Glutamatergic neuron (in vitro differentiated cells): ENCODE measurements at regions not wholly inside any gene's neighbourhood (a gene's known extent, or its start where the extent isn't known, plus 50 kb on each side); places are given as distances from the start of the nearest gene placed in this dataset.
A peak's percentile ranks its signal among the peaks of the same experiment; 100 is the strongest.

Source experiments
- DNase-seq: peaks from one replicate; pipeline ENCODE4 v3.0.0; 2022
- H3K27ac Mint-ChIP-seq: one replicate; pipeline ENCODE4 v1.8.0; 2020; ENCODE audit warnings: mild to moderate bottlenecking, mixed read lengths, inconsistent platforms; ENCODE audit not compliant: unreplicated experiment
- H3K27me3 Mint-ChIP-seq: one replicate; pipeline ENCODE4 v1.8.0; 2020; ENCODE audit warnings: mild to moderate bottlenecking, moderate library complexity, mixed read lengths, inconsistent platforms; ENCODE audit not compliant: unreplicated experiment
- H3K36me3 Mint-ChIP-seq: one replicate; pipeline ENCODE4 v1.8.0; 2020; ENCODE audit warnings: mild to moderate bottlenecking, mixed read lengths, inconsistent platforms; ENCODE audit not compliant: unreplicated experiment
- H3K4me1 Mint-ChIP-seq: one replicate; pipeline ENCODE4 v1.8.0; 2020; ENCODE audit warnings: mild to moderate bottlenecking, low read depth, mixed read lengths, inconsistent platforms; ENCODE audit not compliant: unreplicated experiment
- H3K4me3 Mint-ChIP-seq: one replicate; pipeline ENCODE4 v1.8.0; 2020; ENCODE audit warnings: mild to moderate bottlenecking, mixed read lengths, inconsistent platforms; ENCODE audit not compliant: unreplicated experiment
- H3K9me3 Mint-ChIP-seq: one replicate; pipeline ENCODE4 v1.8.0; 2020; ENCODE audit warnings: mild to moderate bottlenecking, moderate library complexity, mixed read lengths, inconsistent platforms; ENCODE audit not compliant: unreplicated experiment
- CTCF ChIP-seq: fragments of 200-600 bp; sonication (generic); IDR thresholded peaks from one replicate; pipeline ENCODE4 v1.5.0; 2021; ENCODE audit not compliant: partially characterized antibody, unreplicated experiment

GRCh38 chr4:106698621-106699195 lies 330.1 kb upstream of the GIMD1 start:
- Mint-ChIP-seq H3K27me3 (no peaks in the 10 kb centered on the region), H3K4me3 (no peak overlapping the region), H3K27ac (no peak overlapping the region), H3K36me3 (no peaks in the 10 kb centered on the region), H3K9me3 (peaks cover 2% of the 10 kb centered on the region), H3K4me1 (peaks cover 1% of the 10 kb centered on the region)
- TF ChIP-seq CTCF = no peak
- no peak for DNase-seq

GRCh38 chr4:106695501-106696262 lies 327.1 kb upstream of the GIMD1 start:
- Mint-ChIP-seq H3K9me3 (no peaks in the 10 kb centered on the region), H3K4me1 (peaks cover 1% of the 10 kb centered on the region), H3K27me3 (no peaks in the 10 kb centered on the region), H3K27ac (peak overlapping the region; percentile 17), H3K4me3 (no peak overlapping the region), H3K36me3 (no peaks in the 10 kb centered on the region)
- no peak for DNase-seq
- TF ChIP-seq CTCF = no peak

GRCh38 chr4:106694232-106694631 lies 325.7 kb upstream of the GIMD1 start:
- Mint-ChIP-seq H3K4me1 (peaks cover 1% of the 10 kb centered on the region), H3K27me3 (no peaks in the 10 kb centered on the region), H3K4me3 (no peak overlapping the region), H3K9me3 (no peaks in the 10 kb centered on the region), H3K36me3 (no peaks in the 10 kb centered on the region), H3K27ac (peak overlapping the region; percentile 83)
- no peak for DNase-seq
- TF ChIP-seq CTCF = no peak

GRCh38 chr4:106691749-106692148 lies 323.2 kb upstream of the GIMD1 start:
- no peak for TF ChIP-seq CTCF
- Mint-ChIP-seq H3K4me3 (no peak overlapping the region), H3K27ac (no peak overlapping the region), H3K27me3 (no peaks in the 10 kb centered on the region), H3K4me1 (peaks cover 1% of the 10 kb centered on the region), H3K9me3 (no peaks in the 10 kb centered on the region), H3K36me3 (no peaks in the 10 kb centered on the region)
- no peak for DNase-seq

- TF ChIP-seq CTCF = no peak
- Mint-ChIP-seq H3K27me3 (no peaks in the 10 kb centered on the region), H3K9me3 (no peaks in the 10 kb centered on the region), H3K27ac (no peak overlapping the region), H3K4me3 (no peak overlapping the region), H3K4me1 (peaks cover 1% of the 10 kb centered on the region), H3K36me3 (no peaks in the 10 kb centered on the region)
- DNase-seq = no peak
Measured at GRCh38 chr4:106690487-106690886, 321.9 kb upstream of the GIMD1 start.
